KMS-11 (cell line): ENCODE measurements at regions not wholly inside any gene's neighbourhood (a gene's known extent, or its start where the extent isn't known, plus 50 kb on each side); places are given as distances from the start of the nearest gene placed in this dataset.

Experiments used
- H2AFZ ChIP-seq: fragments of 200-600 bp; sonication (generic); 2 replicates; pipeline ENCODE4 v1.6.1; 2016; ENCODE audit warnings: antibody characterized with exemption, mixed run types, low read depth
- H3K27ac ChIP-seq: fragments of 200-600 bp; sonication (generic); 2 replicates; pipeline ENCODE4 v1.6.1; 2016; ENCODE audit warnings: mild to moderate bottlenecking, mixed run types
- H3K27me3 ChIP-seq: fragments of 200-600 bp; sonication (generic); 2 replicates; pipeline ENCODE4 v1.6.1; 2017; ENCODE audit warnings: mild to moderate bottlenecking, low read depth, mixed run types, moderate library complexity; ENCODE audit not compliant: insufficient read depth
- H3K36me3 ChIP-seq: fragments of 200-600 bp; sonication (generic); 2 replicates; pipeline ENCODE4 v1.6.1; 2017; ENCODE audit warnings: mild to moderate bottlenecking, mixed run types; ENCODE audit not compliant: insufficient read depth
- H3K4me1 ChIP-seq: fragments of 200-600 bp; sonication (generic); 2 replicates; pipeline ENCODE4 v1.6.1; 2016; ENCODE audit warnings: mild to moderate bottlenecking, low read depth, mixed run types; ENCODE audit not compliant: poor library complexity, severe bottlenecking
- H3K4me2 ChIP-seq: fragments of 200-600 bp; sonication (generic); 2 replicates; pipeline ENCODE4 v1.7.0; 2016; ENCODE audit warnings: mild to moderate bottlenecking, mixed run types
- H3K4me3 ChIP-seq: fragments of 200-600 bp; sonication (generic); IDR thresholded peaks from 2 replicates; pipeline ENCODE4 v1.6.1; 2017; ENCODE audit warnings: low read depth, low read length, mixed read lengths; ENCODE audit not compliant: insufficient read depth
- H3K79me2 ChIP-seq: fragments of 200-600 bp; sonication (generic); 2 replicates; pipeline ENCODE4 v1.6.1; 2016; ENCODE audit warnings: low read depth, mixed run types; ENCODE audit not compliant: insufficient read depth
- H3K9ac ChIP-seq: fragments of 200-600 bp; sonication (generic); 2 replicates; pipeline ENCODE4 v1.6.1; 2016; ENCODE audit warnings: mild to moderate bottlenecking, mixed run types
- H4K20me1 ChIP-seq: fragments of 200-600 bp; sonication (generic); 2 replicates; pipeline ENCODE4 v1.6.1; 2016; ENCODE audit warnings: mild to moderate bottlenecking, mixed run types; ENCODE audit not compliant: insufficient read depth
- CTCF ChIP-seq: fragments of 200-600 bp; sonication (generic); conservative IDR thresholded peaks from 2 replicates; pipeline ENCODE4 v1.6.1; 2017; ENCODE audit warnings: low read depth, mild to moderate bottlenecking, antibody characterized with exemption, low read length, moderate library complexity, mixed read lengths

GRCh38 chr21:27451116-27451515 is 484.2 kb upstream of the ADAMTS5 start:
- Histone ChIP-seq H3K79me2 (no peaks in the 10 kb centered on the region), H3K36me3 (no peaks in the 10 kb centered on the region), H2AFZ (no peak overlapping the region), H3K27me3 (no peaks in the 10 kb centered on the region), H3K4me2 (no peak overlapping the region), H4K20me1 (no peaks in the 10 kb centered on the region), H3K4me1 (no peaks in the 10 kb centered on the region), H3K27ac (no peak overlapping the region), H3K9ac (no peak overlapping the region), H3K4me3 (no peak overlapping the region)
- no peak for TF ChIP-seq CTCF

- H3K4me1 ChIP-seq: no peaks in the 10 kb centered on the region
- no peak overlapping the region for H3K4me2 ChIP-seq
- TF ChIP-seq CTCF: no peak
- H2AFZ ChIP-seq: no peak overlapping the region
- H4K20me1 ChIP-seq: no peaks in the 10 kb centered on the region
- no peaks in the 10 kb centered on the region for H3K27me3 ChIP-seq
- no peak overlapping the region for H3K4me3 ChIP-seq
- H3K36me3 ChIP-seq: no peaks in the 10 kb centered on the region
- no peak overlapping the region for H3K27ac ChIP-seq
- H3K9ac ChIP-seq: no peak overlapping the region
- no peaks in the 10 kb centered on the region for H3K79me2 ChIP-seq
These were observed 483.3 kb upstream of the ADAMTS5 start for GRCh38 chr21:27450216-27450615.

GRCh38 chr21:27448960-27449359 is 482.1 kb upstream of the ADAMTS5 start:
- H3K36me3 ChIP-seq: no peaks in the 10 kb centered on the region
- no peak overlapping the region for H2AFZ ChIP-seq
- no peak overlapping the region for H3K9ac ChIP-seq
- TF ChIP-seq CTCF: no peak
- no peak overlapping the region for H3K27ac ChIP-seq
- H4K20me1 ChIP-seq: no peaks in the 10 kb centered on the region
- H3K79me2 ChIP-seq: no peaks in the 10 kb centered on the region
- H3K4me2 ChIP-seq: no peak overlapping the region
- no peak overlapping the region for H3K4me3 ChIP-seq
- no peaks in the 10 kb centered on the region for H3K4me1 ChIP-seq
- no peaks in the 10 kb centered on the region for H3K27me3 ChIP-seq

- no peak overlapping the region for H3K9ac ChIP-seq
- no peaks in the 10 kb centered on the region for H3K36me3 ChIP-seq
- no peaks in the 10 kb centered on the region for H4K20me1 ChIP-seq
- H3K4me1 ChIP-seq: no peaks in the 10 kb centered on the region
- H3K4me3 ChIP-seq: no peak overlapping the region
- no peak overlapping the region for H3K27ac ChIP-seq
- no peak overlapping the region for H3K4me2 ChIP-seq
- H2AFZ ChIP-seq: no peak overlapping the region
- H3K79me2 ChIP-seq: no peaks in the 10 kb centered on the region
- no peak for TF ChIP-seq CTCF
- no peaks in the 10 kb centered on the region for H3K27me3 ChIP-seq
These were observed 481.0 kb upstream of the ADAMTS5 start for GRCh38 chr21:27447843-27448242.
